HL-60 (cell line): ENCODE measurements at regions not wholly inside any gene's neighbourhood (a gene's known extent, or its start where the extent isn't known, plus 50 kb on each side); places are given as distances from the start of the nearest gene placed in this dataset.

Experiments
- CTCF ChIP-seq: IDR thresholded peaks from one replicate; pipeline ENCODE4 v1.5.1; 2011; ENCODE audit warnings: low read length, control low read depth, inconsistent platforms; ENCODE audit not compliant: insufficient read depth
- GABPA ChIP-seq: IDR thresholded peaks from 2 replicates; pipeline ENCODE4 v1.6.1; 2012; ENCODE audit warnings: low read depth
- TF ChIP-seq, protein P1 (sequence below): IDR thresholded peaks from 2 replicates; pipeline ENCODE4 v1.6.1; 2012; ENCODE audit warnings: low read depth; ENCODE audit not compliant: insufficient replicate concordance

GRCh38 chr10:36393801-36394200 is 731.6 kb upstream of the ANKRD30A start:
- TF ChIP-seq CTCF = no peak
- no peak for TF ChIP-seq GABPA
- TF ChIP-seq, protein P1, sequence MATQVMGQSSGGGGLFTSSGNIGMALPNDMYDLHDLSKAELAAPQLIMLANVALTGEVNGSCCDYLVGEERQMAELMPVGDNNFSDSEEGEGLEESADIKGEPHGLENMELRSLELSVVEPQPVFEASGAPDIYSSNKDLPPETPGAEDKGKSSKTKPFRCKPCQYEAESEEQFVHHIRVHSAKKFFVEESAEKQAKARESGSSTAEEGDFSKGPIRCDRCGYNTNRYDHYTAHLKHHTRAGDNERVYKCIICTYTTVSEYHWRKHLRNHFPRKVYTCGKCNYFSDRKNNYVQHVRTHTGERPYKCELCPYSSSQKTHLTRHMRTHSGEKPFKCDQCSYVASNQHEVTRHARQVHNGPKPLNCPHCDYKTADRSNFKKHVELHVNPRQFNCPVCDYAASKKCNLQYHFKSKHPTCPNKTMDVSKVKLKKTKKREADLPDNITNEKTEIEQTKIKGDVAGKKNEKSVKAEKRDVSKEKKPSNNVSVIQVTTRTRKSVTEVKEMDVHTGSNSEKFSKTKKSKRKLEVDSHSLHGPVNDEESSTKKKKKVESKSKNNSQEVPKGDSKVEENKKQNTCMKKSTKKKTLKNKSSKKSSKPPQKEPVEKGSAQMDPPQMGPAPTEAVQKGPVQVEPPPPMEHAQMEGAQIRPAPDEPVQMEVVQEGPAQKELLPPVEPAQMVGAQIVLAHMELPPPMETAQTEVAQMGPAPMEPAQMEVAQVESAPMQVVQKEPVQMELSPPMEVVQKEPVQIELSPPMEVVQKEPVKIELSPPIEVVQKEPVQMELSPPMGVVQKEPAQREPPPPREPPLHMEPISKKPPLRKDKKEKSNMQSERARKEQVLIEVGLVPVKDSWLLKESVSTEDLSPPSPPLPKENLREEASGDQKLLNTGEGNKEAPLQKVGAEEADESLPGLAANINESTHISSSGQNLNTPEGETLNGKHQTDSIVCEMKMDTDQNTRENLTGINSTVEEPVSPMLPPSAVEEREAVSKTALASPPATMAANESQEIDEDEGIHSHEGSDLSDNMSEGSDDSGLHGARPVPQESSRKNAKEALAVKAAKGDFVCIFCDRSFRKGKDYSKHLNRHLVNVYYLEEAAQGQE = no peak
